Inflammatory macrophage treated with lipopolysaccharide for 1 hour (primary cell): ENCODE measurements at regions not wholly inside any gene's neighbourhood (a gene's known extent, or its start where the extent isn't known, plus 50 kb on each side); places are given as distances from the start of the nearest gene placed in this dataset.

ENCODE experiments used
- DNase-seq, 2 donors: peaks; one replicate each; pipeline ENCODE4 v3.0.0-alpha.2; 2020 to 2022

- DNase-seq, result no peak
Measured at GRCh38 chr10:21166557-21167287, 269.6 kb upstream of the NEBL start.

GRCh38 chr10:21165489-21165888, 268.4 kb upstream of the NEBL start:
- DNase-seq, result no peak

- DNase-seq, result no peak
Measured at GRCh38 chr10:21164687-21165086, 267.6 kb upstream of the NEBL start.

GRCh38 chr10:21162948-21163347, 265.8 kb upstream of the NEBL start:
- DNase-seq, result no peak

- DNase-seq, result no peak
Measured at GRCh38 chr10:21161647-21162046, 264.5 kb upstream of the NEBL start.

GRCh38 chr10:21161090-21161625, 264.0 kb upstream of the NEBL start:
- DNase-seq, result no peak

- no peak for DNase-seq
Measured at GRCh38 chr10:21160116-21160515, 263.0 kb upstream of the NEBL start.

- DNase-seq, result no peak
Measured at GRCh38 chr10:21159669-21160068, 262.6 kb upstream of the NEBL start.

GRCh38 chr10:21158301-21158700, 261.2 kb upstream of the NEBL start:
- DNase-seq, result no peak

GRCh38 chr10:21157664-21158063, 260.6 kb upstream of the NEBL start:
- no peak for DNase-seq

- no peak for DNase-seq
Measured at GRCh38 chr10:21150166-21150565, 253.1 kb upstream of the NEBL start.

GRCh38 chr10:21146436-21146789, 249.3 kb upstream of the NEBL start:
- no peak for DNase-seq

GRCh38 chr10:21145751-21146435, 248.8 kb upstream of the NEBL start:
- no peak for DNase-seq

GRCh38 chr10:21144047-21144446, 246.9 kb upstream of the NEBL start:
- no peak for DNase-seq

- no peak for DNase-seq
Measured at GRCh38 chr10:21141946-21142492, 244.9 kb upstream of the NEBL start.

GRCh38 chr10:21138769-21139340, 241.7 kb upstream of the NEBL start:
- no peak for DNase-seq

- no peak for DNase-seq
Measured at GRCh38 chr10:21135023-21135931, 238.2 kb upstream of the NEBL start.

GRCh38 chr10:21134645-21135022, 237.5 kb upstream of the NEBL start:
- DNase-seq, result no peak

- DNase-seq, result no peak
Measured at GRCh38 chr10:21130683-21131442, 233.8 kb upstream of the NEBL start.

- DNase-seq, result no peak
Measured at GRCh38 chr10:21130108-21130507, 233.0 kb upstream of the NEBL start.

- no peak for DNase-seq
Measured at GRCh38 chr10:21125471-21126228, 228.5 kb upstream of the NEBL start.
